ENCODE measurements at regions not wholly inside any gene's neighbourhood (a gene's known extent, or its start where the extent isn't known, plus 50 kb on each side); places are given as distances from the start of the nearest gene placed in this dataset.

DNA sequence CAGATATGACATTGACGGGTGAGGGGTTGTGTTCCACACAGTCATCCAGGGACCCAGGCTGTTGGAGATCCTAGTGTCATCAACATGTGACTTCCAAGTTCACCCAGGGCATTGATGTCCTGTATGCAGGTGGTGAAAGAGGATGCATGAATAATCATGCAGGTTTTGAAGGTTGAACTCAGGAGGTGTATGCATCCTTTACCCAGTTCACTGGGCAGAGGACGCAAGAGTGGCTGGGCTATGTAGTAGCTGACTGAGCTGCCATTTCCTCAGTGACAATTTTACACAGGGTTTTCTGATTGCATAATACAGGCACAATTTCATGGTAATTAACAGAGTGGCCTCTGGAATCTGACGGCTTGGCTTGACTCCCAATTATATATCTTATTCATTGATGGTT is 323.0 kb downstream of the HS3ST1 start:
- H3K9me3 ChIP-seq = no peaks in the 10 kb centered on the region; the same call in 1 of the 2 replicates
- no TSS peak for BruUV-seq (replicated peaks)
- no peak overlapping the region for H3K4me3 ChIP-seq (ENCODE audit: low read depth, low read length)
- ChIA-PET CTCF (no interaction called here), POLR2A (no interaction called here)
- H3K27me3 ChIP-seq (replicated peaks; ENCODE audit: control insufficient read depth, insufficient read depth, low read length) = no peaks in the 10 kb centered on the region
- H3K27me3 Mint-ChIP-seq (ENCODE audit: insufficient read depth, unreplicated experiment) = no peaks in the 10 kb centered on the region
- intact Hi-C loops (cut with micrococcal nuclease; ENCODE audit: unreplicated experiment) = no loop called here
- no peak overlapping the region for H3K27ac Mint-ChIP-seq (ENCODE audit: unreplicated experiment)
- DNase-seq = no peak
- H3K4me1 ChIP-seq = 0 out of 2 replicates have a peak, but pooled peaks cover 8% of the 10 kb centered on the region
- H3K9me3 Mint-ChIP-seq (ENCODE audit: unreplicated experiment) = no peaks in the 10 kb centered on the region
- no peak overlapping the region for H3K4me3 Mint-ChIP-seq (ENCODE audit: unreplicated experiment)
- H3K36me3 ChIP-seq (ENCODE audit: control insufficient read depth, insufficient read depth, low read length) = no peaks in the 10 kb centered on the region
- H3K4me1 Mint-ChIP-seq (ENCODE audit: low read depth, unreplicated experiment) = peaks cover 7% of the 10 kb centered on the region
- peaks cover 8% of the 10 kb centered on the region for H3K36me3 Mint-ChIP-seq (ENCODE audit: insufficient read depth, unreplicated experiment)
- TF ChIP-seq, protein P1, sequence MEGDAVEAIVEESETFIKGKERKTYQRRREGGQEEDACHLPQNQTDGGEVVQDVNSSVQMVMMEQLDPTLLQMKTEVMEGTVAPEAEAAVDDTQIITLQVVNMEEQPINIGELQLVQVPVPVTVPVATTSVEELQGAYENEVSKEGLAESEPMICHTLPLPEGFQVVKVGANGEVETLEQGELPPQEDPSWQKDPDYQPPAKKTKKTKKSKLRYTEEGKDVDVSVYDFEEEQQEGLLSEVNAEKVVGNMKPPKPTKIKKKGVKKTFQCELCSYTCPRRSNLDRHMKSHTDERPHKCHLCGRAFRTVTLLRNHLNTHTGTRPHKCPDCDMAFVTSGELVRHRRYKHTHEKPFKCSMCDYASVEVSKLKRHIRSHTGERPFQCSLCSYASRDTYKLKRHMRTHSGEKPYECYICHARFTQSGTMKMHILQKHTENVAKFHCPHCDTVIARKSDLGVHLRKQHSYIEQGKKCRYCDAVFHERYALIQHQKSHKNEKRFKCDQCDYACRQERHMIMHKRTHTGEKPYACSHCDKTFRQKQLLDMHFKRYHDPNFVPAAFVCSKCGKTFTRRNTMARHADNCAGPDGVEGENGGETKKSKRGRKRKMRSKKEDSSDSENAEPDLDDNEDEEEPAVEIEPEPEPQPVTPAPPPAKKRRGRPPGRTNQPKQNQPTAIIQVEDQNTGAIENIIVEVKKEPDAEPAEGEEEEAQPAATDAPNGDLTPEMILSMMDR (IDR thresholded peaks at IDR 0.05; ENCODE audit: insufficient read depth in 1 of 2, low read depth in 1 of 2, low read length in 1 of 2, severe bottlenecking in 1 of 2, unreplicated experiment in 1 of 2) = no peak

DNA sequence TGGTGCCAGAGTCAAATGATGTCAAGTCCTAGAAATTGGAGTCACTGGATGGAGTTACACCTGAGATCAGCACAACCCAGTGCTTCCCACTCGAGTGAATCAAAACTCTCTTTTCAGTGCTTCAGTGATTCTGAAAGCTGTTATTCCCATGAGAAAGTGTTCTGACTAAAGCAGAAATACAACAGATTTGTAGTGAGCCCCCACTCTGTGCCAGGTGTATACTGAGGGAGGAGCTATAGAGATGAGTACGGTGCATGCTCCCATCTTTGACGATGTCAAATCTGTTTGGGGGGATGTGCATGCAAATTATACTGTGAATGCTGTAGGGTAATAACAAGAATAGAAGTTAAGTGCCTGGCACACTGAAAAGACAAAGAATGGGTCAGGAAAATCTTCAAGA is 330.2 kb downstream of the HS3ST1 start:
- POLR2A ChIA-PET = no interaction called here
- BruUV-seq (replicated peaks) = no TSS peak
- Mint-ChIP-seq H3K27ac (ENCODE audit: unreplicated experiment) (no peak overlapping the region), H3K36me3 (ENCODE audit: insufficient read depth, unreplicated experiment) (peaks cover 20% of the 10 kb centered on the region), H3K27me3 (ENCODE audit: insufficient read depth, unreplicated experiment) (no peaks in the 10 kb centered on the region), H3K4me1 (ENCODE audit: low read depth, unreplicated experiment) (peaks cover 11% of the 10 kb centered on the region), H3K9me3 (ENCODE audit: unreplicated experiment) (peaks cover 13% of the 10 kb centered on the region), H3K4me3 (ENCODE audit: unreplicated experiment) (no peak overlapping the region)
- no peak for DNase-seq
- Histone ChIP-seq H3K27me3 (replicated peaks; ENCODE audit: control insufficient read depth, insufficient read depth, low read length) (no peaks in the 10 kb centered on the region), H3K4me1 (peaks cover 6% of the 10 kb centered on the region), H3K4me3 (ENCODE audit: low read depth, low read length) (no peak overlapping the region), H3K9me3 (no peaks in the 10 kb centered on the region), H3K36me3 (ENCODE audit: control insufficient read depth, insufficient read depth, low read length) (no peaks in the 10 kb centered on the region)
- CTCF ChIA-PET = no interaction called here
- intact Hi-C loops (cut with micrococcal nuclease; ENCODE audit: unreplicated experiment) = loop anchor here (10.0 kb wide), 1 partner anchor 326 kb away; the partner anchor contains the start of gene HS3ST1
- TF ChIP-seq, protein P1 (IDR thresholded peaks at IDR 0.05; ENCODE audit: insufficient read depth in 1 of 2, low read depth in 1 of 2, low read length in 1 of 2, severe bottlenecking in 1 of 2, unreplicated experiment in 1 of 2) = no peak

DNA sequence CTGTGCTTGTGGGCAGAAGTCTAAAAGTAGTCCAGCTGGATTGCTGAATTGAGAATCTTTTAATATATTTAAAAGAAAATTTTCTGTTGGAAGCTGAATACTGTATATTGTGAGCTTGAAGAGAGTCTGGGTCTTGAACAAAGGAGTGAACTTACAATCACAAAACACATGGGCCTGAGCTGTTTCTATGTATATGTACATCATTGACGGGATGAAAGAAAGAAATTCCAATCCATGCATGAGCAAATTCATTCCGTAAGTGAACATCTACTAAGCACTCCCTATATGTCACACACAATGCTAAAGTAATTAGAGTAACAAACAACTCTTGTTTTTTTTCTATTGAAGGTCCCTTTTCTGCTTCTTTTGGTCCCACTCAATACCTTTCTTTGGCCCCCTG is 331.0 kb downstream of the HS3ST1 start:
- Histone ChIP-seq H3K36me3 (ENCODE audit: control insufficient read depth, insufficient read depth, low read length) (no peaks in the 10 kb centered on the region), H3K4me3 (ENCODE audit: low read depth, low read length) (no peak overlapping the region), H3K4me1 (peaks cover 6% of the 10 kb centered on the region), H3K27me3 (replicated peaks; ENCODE audit: control insufficient read depth, insufficient read depth, low read length) (no peaks in the 10 kb centered on the region), H3K9me3 (no peaks in the 10 kb centered on the region)
- peaks cover 11% of the 10 kb centered on the region for H3K4me1 Mint-ChIP-seq (ENCODE audit: low read depth, unreplicated experiment)
- ChIA-PET POLR2A (no interaction called here), CTCF (no interaction called here)
- no peak overlapping the region for H3K27ac Mint-ChIP-seq (ENCODE audit: unreplicated experiment)
- DNase-seq = no peak
- H3K4me3 Mint-ChIP-seq (ENCODE audit: unreplicated experiment) = no peak overlapping the region
- H3K27me3 Mint-ChIP-seq (ENCODE audit: insufficient read depth, unreplicated experiment) = no peaks in the 10 kb centered on the region
- no TSS peak for BruUV-seq (replicated peaks)
- intact Hi-C loops (cut with micrococcal nuclease; ENCODE audit: unreplicated experiment) = loop anchor here (10.0 kb wide), 1 partner anchor 327 kb away; the partner anchor contains the start of gene HS3ST1
- peaks cover 13% of the 10 kb centered on the region for H3K9me3 Mint-ChIP-seq (ENCODE audit: unreplicated experiment)
- peaks cover 20% of the 10 kb centered on the region for H3K36me3 Mint-ChIP-seq (ENCODE audit: insufficient read depth, unreplicated experiment)
- TF ChIP-seq, protein P1 (IDR thresholded peaks at IDR 0.05; ENCODE audit: insufficient read depth in 1 of 2, low read depth in 1 of 2, low read length in 1 of 2, severe bottlenecking in 1 of 2, unreplicated experiment in 1 of 2) = no peak
